ENCODE measurements at regions not wholly inside any gene's neighbourhood (a gene's known extent, or its start where the extent isn't known, plus 50 kb on each side); places are given as distances from the start of the nearest gene placed in this dataset.

DNA sequence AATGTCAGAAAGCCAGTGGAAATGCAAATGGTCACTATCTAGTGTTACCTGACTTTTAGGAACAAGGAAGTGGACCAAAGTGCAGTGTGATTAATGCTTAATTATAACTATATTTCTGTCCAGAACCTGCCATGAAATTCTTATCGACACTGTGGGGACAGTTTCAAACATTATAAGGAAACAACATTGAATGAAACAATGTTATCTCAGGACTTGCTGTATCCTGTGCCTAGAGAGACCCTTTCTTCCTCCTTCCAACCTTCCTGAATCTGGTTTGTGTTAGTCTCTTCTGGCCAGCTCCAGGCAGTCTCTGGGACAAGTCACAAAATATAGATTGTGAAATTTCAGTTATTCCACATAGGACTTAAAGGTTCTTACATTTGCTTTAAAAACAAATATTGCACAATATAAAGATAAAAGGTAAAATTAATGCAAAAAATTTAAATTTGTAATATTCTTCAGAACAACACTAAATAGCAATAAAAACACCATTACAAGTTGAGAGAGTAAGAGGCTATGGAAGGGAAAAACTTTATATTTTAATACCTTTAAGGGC, 203.4 kb downstream of the ZNF674 start:
- no peak overlapping the region for H4K8ac ChIP-seq (replicated peaks; ENCODE audit: insufficient read length, low read depth, low read length)

More for the DNA sequence above, 203.4 kb downstream of the ZNF674 start:
- Histone ChIP-seq H3K4me2 (ENCODE audit: insufficient read depth, insufficient read length, low read length) (no peak overlapping the region), H3K23ac (ENCODE audit: insufficient read length, low read depth, low read length) (no peak overlapping the region), H3K18ac (ENCODE audit: insufficient read length, low read depth, low read length) (no peak overlapping the region), H3K9me3 (ENCODE audit: control insufficient read depth, low read depth, low read length) (no peaks in the 10 kb centered on the region), H2BK120ac (ENCODE audit: low read depth, low read length, poor library complexity, severe bottlenecking) (no peak overlapping the region), H3K27me3 (ENCODE audit: insufficient read depth, low read length) (no peaks in the 10 kb centered on the region), H3K23me2 (ENCODE audit: insufficient read length, low read depth, low read length, poor library complexity, severe bottlenecking) (no peaks in the 10 kb centered on the region), H2AK5ac (ENCODE audit: insufficient read length, low read length) (peak overlapping the region; percentile 35), H3T11ph (ENCODE audit: low read length) (no peak overlapping the region), H3K79me1 (ENCODE audit: insufficient read depth, low read depth, low read length, poor library complexity, severe bottlenecking) (no peaks in the 10 kb centered on the region), H3K14ac (ENCODE audit: insufficient read depth, low read length) (no peak overlapping the region), H4K91ac (ENCODE audit: insufficient read length, low read depth, low read length) (no peak overlapping the region), H2BK20ac (ENCODE audit: low read depth, low read length, poor library complexity, severe bottlenecking) (no peak overlapping the region), H3K4ac (ENCODE audit: low read depth, low read length) (no peak overlapping the region), H3K9ac (ENCODE audit: extremely low read depth, insufficient read length, low read length) (no peak overlapping the region), H2AFZ (ENCODE audit: low read length) (no peak overlapping the region), H2BK12ac (ENCODE audit: insufficient read length, low read depth, low read length) (no peak overlapping the region), H3K56ac (ENCODE audit: insufficient read length, low read depth, low read length) (no peak overlapping the region), H3K79me2 (ENCODE audit: insufficient read depth, low read length) (no peaks in the 10 kb centered on the region), H2BK5ac (ENCODE audit: insufficient read length, low read length) (no peak overlapping the region), H3K4me1 (ENCODE audit: insufficient read depth, low read length) (peaks cover 9% of the 10 kb centered on the region; the same call in 1 of the 2 replicates), H2BK15ac (ENCODE audit: low read depth, low read length) (no peak overlapping the region), H4K20me1 (ENCODE audit: control insufficient read depth, insufficient read depth, insufficient read length) (no peaks in the 10 kb centered on the region), H4K5ac (ENCODE audit: insufficient read length, low read depth, low read length) (no peak overlapping the region), H3K27ac (ENCODE audit: insufficient read length, low read depth, low read length) (no peak overlapping the region)
- no CpG with 5 or more reads among the region's 1 CpG for WGBS (ENCODE audit: extremely low coverage, insufficient read length, low lambda C conversion rate)
- H3K27ac Mint-ChIP-seq = peak overlapping the region in 2 of 3 experiments; percentile 5 to 45; a peak in 1 of 7 replicates
- peaks cover 24 to 33% of the 10 kb centered on the region in 2 experiments for H3K4me1 Mint-ChIP-seq
- peaks cover 67 to 71% of the 10 kb centered on the region in 2 experiments for H3K9me3 Mint-ChIP-seq
- no peaks in the 10 kb centered on the region for H3K27me3 Mint-ChIP-seq (ENCODE audit: low read depth)
- DNase-seq = no peak
- TF ChIP-seq, protein P1, sequence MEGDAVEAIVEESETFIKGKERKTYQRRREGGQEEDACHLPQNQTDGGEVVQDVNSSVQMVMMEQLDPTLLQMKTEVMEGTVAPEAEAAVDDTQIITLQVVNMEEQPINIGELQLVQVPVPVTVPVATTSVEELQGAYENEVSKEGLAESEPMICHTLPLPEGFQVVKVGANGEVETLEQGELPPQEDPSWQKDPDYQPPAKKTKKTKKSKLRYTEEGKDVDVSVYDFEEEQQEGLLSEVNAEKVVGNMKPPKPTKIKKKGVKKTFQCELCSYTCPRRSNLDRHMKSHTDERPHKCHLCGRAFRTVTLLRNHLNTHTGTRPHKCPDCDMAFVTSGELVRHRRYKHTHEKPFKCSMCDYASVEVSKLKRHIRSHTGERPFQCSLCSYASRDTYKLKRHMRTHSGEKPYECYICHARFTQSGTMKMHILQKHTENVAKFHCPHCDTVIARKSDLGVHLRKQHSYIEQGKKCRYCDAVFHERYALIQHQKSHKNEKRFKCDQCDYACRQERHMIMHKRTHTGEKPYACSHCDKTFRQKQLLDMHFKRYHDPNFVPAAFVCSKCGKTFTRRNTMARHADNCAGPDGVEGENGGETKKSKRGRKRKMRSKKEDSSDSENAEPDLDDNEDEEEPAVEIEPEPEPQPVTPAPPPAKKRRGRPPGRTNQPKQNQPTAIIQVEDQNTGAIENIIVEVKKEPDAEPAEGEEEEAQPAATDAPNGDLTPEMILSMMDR (conservative IDR thresholded peaks at IDR 0.05) = no peak
- H3K36me3 Mint-ChIP-seq (ENCODE audit: insufficient read depth in 1 of 3, low read depth in 3 of 3) = peaks cover 6 to 19% (median 9%) of the 10 kb centered on the region in 3 experiments
- H3K4me3 Mint-ChIP-seq = no peak overlapping the region
